HEK293T (cell line): ENCODE measurements at regions not wholly inside any gene's neighbourhood (a gene's known extent, or its start where the extent isn't known, plus 50 kb on each side); places are given as distances from the start of the nearest gene placed in this dataset.

Source experiments
- CTCF ChIA-PET: fragments of 350-600 bp; formaldehyde crosslinking; extraction: SDS; loops from one replicate; lab custom pipeline; 2021; ENCODE audit warnings: antibody characterized with exemption, inconsistent platforms; lab: Yijun Ruan, JAX
- POLR2A ChIA-PET: fragments of 350-600 bp; formaldehyde crosslinking; extraction: SDS; loops from one replicate; lab custom pipeline; 2020; ENCODE audit warnings: antibody characterized with exemption, inconsistent platforms; lab: Yijun Ruan, JAX
- DNase-seq: peaks from one replicate; pipeline ENCODE4 v3.0.0; 2012; ENCODE audit warnings: mixed read lengths; ENCODE audit errors: extremely low spot score
- ARNT ChIP-seq: fragments of 450-650 bp; IDR thresholded peaks from 2 replicates; pipeline ENCODE4 v1.6.1; 2017; ENCODE audit warnings: mild to moderate bottlenecking
- BHLHE40 ChIP-seq: fragments of 450-650 bp; IDR thresholded peaks from 2 replicates; pipeline ENCODE4 v1.6.1; 2016; ENCODE audit warnings: mild to moderate bottlenecking, moderate library complexity, borderline replicate concordance
- CTBP1 ChIP-seq: fragments of 450-650 bp; IDR thresholded peaks from 2 replicates; pipeline ENCODE4 v1.6.1; 2016; ENCODE audit warnings: borderline replicate concordance
- ELF4 ChIP-seq: fragments of 450-650 bp; IDR thresholded peaks from 2 replicates; pipeline ENCODE4 v1.6.1; 2017; ENCODE audit warnings: antibody characterized with exemption
- FOXA1 ChIP-seq: fragments of 450-650 bp; IDR thresholded peaks from 2 replicates; pipeline ENCODE4 v1.6.1; 2016; ENCODE audit warnings: mild to moderate bottlenecking
- FOXK2 ChIP-seq: fragments of 450-650 bp; IDR thresholded peaks from 2 replicates; pipeline ENCODE4 v1.6.1; 2016; ENCODE audit warnings: mild to moderate bottlenecking
- FOXM1 ChIP-seq: fragments of 450-650 bp; IDR thresholded peaks from 2 replicates; pipeline ENCODE4 v1.6.1; 2017; ENCODE audit warnings: mild to moderate bottlenecking, borderline replicate concordance
- HDGF ChIP-seq: fragments of 450-650 bp; IDR thresholded peaks from 2 replicates; pipeline ENCODE4 v1.6.1; 2017; ENCODE audit warnings: antibody characterized with exemption, borderline replicate concordance
- L3MBTL2 ChIP-seq: fragments of 450-650 bp; conservative IDR thresholded peaks from 2 replicates; pipeline ENCODE4 v1.6.1; 2016; ENCODE audit warnings: mild to moderate bottlenecking
- LEF1 ChIP-seq: fragments of 450-650 bp; IDR thresholded peaks from 2 replicates; pipeline ENCODE4 v1.6.1; 2017; ENCODE audit warnings: mild to moderate bottlenecking, borderline replicate concordance
- NFRKB ChIP-seq: fragments of 450-650 bp; IDR thresholded peaks from 2 replicates; pipeline ENCODE4 v1.6.1; 2016; ENCODE audit warnings: mild to moderate bottlenecking, moderate library complexity
- PKNOX1 ChIP-seq: fragments of 450-650 bp; IDR thresholded peaks from 2 replicates; pipeline ENCODE4 v1.6.1; 2016
- SP1 ChIP-seq: fragments of 450-650 bp; IDR thresholded peaks from 2 replicates; pipeline ENCODE4 v1.6.1; 2017
- SUZ12 ChIP-seq: fragments of 450-650 bp; IDR thresholded peaks from 2 replicates; pipeline ENCODE4 v1.6.1; 2016; ENCODE audit warnings: mild to moderate bottlenecking
- TARDBP ChIP-seq: fragments of 450-650 bp; IDR thresholded peaks from 2 replicates; pipeline ENCODE4 v1.6.1; 2016
- ZNF384 ChIP-seq: fragments of 450-650 bp; IDR thresholded peaks from 2 replicates; pipeline ENCODE4 v1.6.1; 2016

- CTCF ChIA-PET: no interaction called here
- no peak for TF ChIP-seq BHLHE40
- no peak for TF ChIP-seq FOXM1
- TF ChIP-seq NFRKB: no peak
- TF ChIP-seq ELF4: no peak
- TF ChIP-seq ZNF384: no peak
- TF ChIP-seq SP1: no peak
- no peak for TF ChIP-seq PKNOX1
- TF ChIP-seq FOXK2: no peak
- TF ChIP-seq HDGF: no peak
- no peak for DNase-seq
- POLR2A ChIA-PET: no interaction called here
These were observed 1450.7 kb upstream of the TENM3 start for GRCh38 chr4:180792541-180792940.

- DNase-seq: no peak
- ChIA-PET POLR2A (no interaction called here), CTCF (no interaction called here)
- TF ChIP-seq LEF1 (no peak), SUZ12 (no peak), SP1 (no peak), CTBP1 (no peak), ARNT (no peak), ELF4 (no peak), FOXK2 (no peak), TARDBP (no peak), NFRKB (no peak), ZNF384 (no peak), FOXA1 (no peak), L3MBTL2 (no peak), HDGF (no peak), PKNOX1 (no peak), FOXM1 (no peak)
These were observed 1448.9 kb upstream of the TENM3 start for GRCh38 chr4:180794333-180794732.

- ChIA-PET POLR2A (no interaction called here), CTCF (no interaction called here)
- TF ChIP-seq NFRKB (no peak), SP1 (no peak), ZNF384 (no peak), TARDBP (no peak), FOXM1 (no peak), L3MBTL2 (no peak), BHLHE40 (no peak), SUZ12 (no peak)
- no peak for DNase-seq
These were observed 1445.1 kb upstream of the TENM3 start for GRCh38 chr4:180798036-180798577.

- TF ChIP-seq ZNF384 (no peak), L3MBTL2 (no peak), CTBP1 (no peak), SP1 (no peak)
- CTCF ChIA-PET: no interaction called here
- POLR2A ChIA-PET: no interaction called here
- DNase-seq: no peak
These were observed 1443.4 kb upstream of the TENM3 start for GRCh38 chr4:180799798-180800197.

- no peak for DNase-seq
- POLR2A ChIA-PET: no interaction called here
- TF ChIP-seq TARDBP (no peak), HDGF (no peak), FOXA1 (no peak), FOXM1 (no peak), ELF4 (no peak), LEF1 (no peak), SP1 (no peak), ZNF384 (no peak), BHLHE40 (no peak)
- CTCF ChIA-PET: no interaction called here
These were observed 1438.1 kb upstream of the TENM3 start for GRCh38 chr4:180805101-180805500.

GRCh38 chr4:180808862-180809261 lies 1434.3 kb upstream of the TENM3 start:
- TF ChIP-seq FOXM1 (no peak), NFRKB (no peak), BHLHE40 (no peak), HDGF (no peak), ELF4 (no peak), SUZ12 (no peak), TARDBP (no peak), LEF1 (no peak)
- ChIA-PET CTCF (no interaction called here), POLR2A (no interaction called here)
- DNase-seq: no peak

- ChIA-PET CTCF (no interaction called here), POLR2A (no interaction called here)
- TF ChIP-seq SUZ12: no peak
- no peak for TF ChIP-seq TARDBP
- TF ChIP-seq FOXM1: no peak
- TF ChIP-seq ELF4: no peak
- no peak for TF ChIP-seq L3MBTL2
- TF ChIP-seq NFRKB: no peak
- TF ChIP-seq ARNT: no peak
- no peak for TF ChIP-seq FOXK2
- no peak for TF ChIP-seq FOXA1
- no peak for TF ChIP-seq BHLHE40
- TF ChIP-seq ZNF384: no peak
- no peak for DNase-seq
These were observed 1433.8 kb upstream of the TENM3 start for GRCh38 chr4:180809439-180809838.

GRCh38 chr4:180810581-180810980 lies 1432.6 kb upstream of the TENM3 start:
- DNase-seq: no peak
- TF ChIP-seq LEF1 (no peak), BHLHE40 (no peak), SUZ12 (no peak), NFRKB (no peak), L3MBTL2 (no peak), CTBP1 (no peak)
- POLR2A ChIA-PET: no interaction called here
- CTCF ChIA-PET: no interaction called here
